A673 (cell line): ENCODE measurements at regions not wholly inside any gene's neighbourhood (a gene's known extent, or its start where the extent isn't known, plus 50 kb on each side); places are given as distances from the start of the nearest gene placed in this dataset.

Experiments used
- BruUV-seq: library from RNA; stranded (reverse); fragments of 400-500 nt; replicated peaks from 2 replicates; lab custom pipeline; 2021; lab: Mats Ljungman, UMichigan
- CTCF ChIA-PET: fragments of 300-600 bp; sonication (Branson Sonifier 250); formaldehyde crosslinking; loops from one replicate; lab custom pipeline; 2022; ENCODE audit warnings: antibody characterized with exemption; lab: Charles Lee
- POLR2A ChIA-PET: fragments of 300-600 bp; sonication (Branson Sonifier 250); formaldehyde crosslinking; loops from one replicate; lab custom pipeline; 2022; ENCODE audit warnings: antibody characterized with exemption; ENCODE audit not compliant: low non-redundant PET; lab: Charles Lee
- DNase-seq: peaks from one replicate; pipeline ENCODE4 v3.0.0-alpha.2; 2015; ENCODE audit warnings: low spot score
- H3K27ac ChIP-seq: fragments of 200-600 bp; sonication (generic); 2 replicates; pipeline ENCODE4 v1.5.1; 2016; ENCODE audit warnings: mixed run types, low read depth, mild to moderate bottlenecking, mixed read lengths, antibody characterized with exemption, low read length; ENCODE audit not compliant: poor library complexity, severe bottlenecking
- H3K27me3 ChIP-seq: fragments of 200-600 bp; sonication (generic); replicated peaks from 2 replicates; pipeline ENCODE4 v1.6.1; 2017; ENCODE audit warnings: mixed run types, low read depth, mild to moderate bottlenecking, mixed read lengths, antibody characterized with exemption, low read length; ENCODE audit not compliant: insufficient read depth, poor library complexity
- H3K36me3 ChIP-seq: fragments of 200-600 bp; sonication (generic); 2 replicates; pipeline ENCODE4 v1.6.1; 2016; ENCODE audit warnings: mixed run types, mild to moderate bottlenecking, mixed read lengths, antibody characterized with exemption, low read length; ENCODE audit not compliant: insufficient read depth, poor library complexity, severe bottlenecking
- H3K4me1 ChIP-seq: fragments of 200-600 bp; sonication (generic); 2 replicates; pipeline ENCODE4 v1.6.1; 2017; ENCODE audit warnings: mixed run types, mild to moderate bottlenecking, mixed read lengths, antibody characterized with exemption, low read length; ENCODE audit not compliant: insufficient read depth, poor library complexity, severe bottlenecking
- H3K4me3 ChIP-seq: fragments of 200-600 bp; sonication (generic); 2 replicates; pipeline ENCODE4 v1.5.1; 2016; ENCODE audit warnings: low read depth, mixed run types, mild to moderate bottlenecking, mixed read lengths, low read length; ENCODE audit not compliant: poor library complexity, severe bottlenecking
- H3K9me3 ChIP-seq: fragments of 200-600 bp; sonication (generic); 2 replicates; pipeline ENCODE4 v1.6.1; 2016; ENCODE audit warnings: mixed run types, low read depth, mild to moderate bottlenecking, mixed read lengths, antibody characterized with exemption, low read length; ENCODE audit not compliant: poor library complexity, severe bottlenecking
- CTCF ChIP-seq: fragments of 300-800, 200-600 bp; sonication (generic); conservative IDR thresholded peaks from 2 replicates; pipeline ENCODE4 v1.5.1; 2017; ENCODE audit warnings: low read depth, mild to moderate bottlenecking, antibody characterized with exemption, low read length, moderate library complexity, mixed read lengths
- EZH2 ChIP-seq: fragments of 200-600 bp; sonication (generic); IDR thresholded peaks from 2 replicates; pipeline ENCODE4 v1.6.1; 2017; ENCODE audit warnings: borderline replicate concordance, low read depth, mild to moderate bottlenecking, mixed read lengths, antibody characterized with exemption, low read length; ENCODE audit not compliant: poor library complexity, severe bottlenecking
- intact Hi-C: fragments of 100-400 bp; cut with micrococcal nuclease; formaldehyde crosslinking; loops from one replicate; pipeline ENCODE4 v1.10.0; 2022; ENCODE audit not compliant: unreplicated experiment

GRCh38 chr3:158991146-158991705 lies 189.4 kb downstream of the MFSD1 start:
- no peak for DNase-seq
- Histone ChIP-seq H3K27me3 (no peaks in the 10 kb centered on the region), H3K9me3 (no peaks in the 10 kb centered on the region), H3K36me3 (no peaks in the 10 kb centered on the region), H3K4me1 (no peaks in the 10 kb centered on the region), H3K27ac (no peak overlapping the region), H3K4me3 (no peak overlapping the region)
- intact Hi-C loops, result no loop called here
- CTCF ChIA-PET, result no interaction called here
- no peak for TF ChIP-seq EZH2
- no peak for TF ChIP-seq CTCF
- POLR2A ChIA-PET, result no interaction called here
- BruUV-seq, result no TSS peak

- Histone ChIP-seq H3K4me3 (no peak overlapping the region), H3K4me1 (no peaks in the 10 kb centered on the region), H3K27ac (no peak overlapping the region), H3K36me3 (no peaks in the 10 kb centered on the region), H3K9me3 (no peaks in the 10 kb centered on the region), H3K27me3 (no peaks in the 10 kb centered on the region)
- CTCF ChIA-PET, result no interaction called here
- no TSS peak for BruUV-seq
- no peak for TF ChIP-seq EZH2
- TF ChIP-seq CTCF, result no peak
- intact Hi-C loops, result no loop called here
- POLR2A ChIA-PET, result no interaction called here
- no peak for DNase-seq
These were observed 190.6 kb downstream of the MFSD1 start for GRCh38 chr3:158992463-158992862.

GRCh38 chr3:158994386-158994785 lies 192.5 kb downstream of the MFSD1 start:
- TF ChIP-seq CTCF (no peak), EZH2 (no peak)
- H3K27ac ChIP-seq, result no peak overlapping the region
- no TSS peak for BruUV-seq
- intact Hi-C loops, result no loop called here
- no peaks in the 10 kb centered on the region for H3K36me3 ChIP-seq
- ChIA-PET CTCF (no interaction called here), POLR2A (no interaction called here)
- H3K4me1 ChIP-seq, result no peaks in the 10 kb centered on the region
- no peak for DNase-seq
- no peak overlapping the region for H3K4me3 ChIP-seq
- H3K27me3 ChIP-seq, result no peaks in the 10 kb centered on the region
- H3K9me3 ChIP-seq, result no peaks in the 10 kb centered on the region
